GM06990 (cell line): ENCODE measurements at regions not wholly inside any gene's neighbourhood (a gene's known extent, or its start where the extent isn't known, plus 50 kb on each side); places are given as distances from the start of the nearest gene placed in this dataset.

Source experiments
- DNase-seq: peaks from one replicate; pipeline ENCODE4 v3.0.0-alpha.2; 2011; ENCODE audit not compliant: insufficient read length; ENCODE audit errors: extremely low read depth
- H3K27me3 ChIP-seq: replicated peaks from 2 replicates; pipeline ENCODE4 v1.6.0; 2011; ENCODE audit warnings: low read length; ENCODE audit not compliant: control insufficient read depth, insufficient read depth
- H3K36me3 ChIP-seq: 2 replicates; pipeline ENCODE4 v1.5.1; 2011; ENCODE audit warnings: low read length; ENCODE audit not compliant: control insufficient read depth, insufficient read depth
- H3K4me3 ChIP-seq: replicated peaks from 2 replicates; pipeline ENCODE4 v1.5.1; 2011; ENCODE audit warnings: low read depth, mild to moderate bottlenecking, control low read depth, low read length
- CTCF ChIP-seq: IDR thresholded peaks from 2 replicates; pipeline ENCODE4 v1.5.1; 2011; ENCODE audit warnings: low read length, control low read depth, mild to moderate bottlenecking, inconsistent platforms; ENCODE audit not compliant: insufficient read depth, poor library complexity, severe bottlenecking

DNA sequence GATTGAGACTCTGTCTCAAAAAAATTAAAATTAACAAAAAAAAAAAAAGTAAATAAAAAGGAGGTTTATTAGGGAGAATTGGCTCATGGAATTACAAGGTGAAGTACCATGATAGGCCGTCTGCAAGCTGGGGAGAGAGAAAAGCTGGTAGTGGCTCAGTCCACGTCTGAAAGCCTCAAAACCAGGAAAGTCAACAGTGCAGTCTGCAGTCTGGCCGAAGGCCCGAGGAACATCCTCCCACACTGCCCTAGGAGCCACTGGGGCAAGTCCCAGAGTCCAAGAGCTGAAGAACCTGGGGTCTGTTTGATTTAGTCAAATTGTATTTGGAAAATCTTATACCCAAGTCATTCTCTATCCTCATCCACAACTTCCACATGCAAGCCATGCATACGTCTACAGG is 59.0 kb upstream of the RAB18 start:
- Histone ChIP-seq H3K4me3 (no peak overlapping the region), H3K36me3 (no peaks in the 10 kb centered on the region), H3K27me3 (no peaks in the 10 kb centered on the region)
- no peak for DNase-seq
- TF ChIP-seq CTCF = no peak

DNA sequence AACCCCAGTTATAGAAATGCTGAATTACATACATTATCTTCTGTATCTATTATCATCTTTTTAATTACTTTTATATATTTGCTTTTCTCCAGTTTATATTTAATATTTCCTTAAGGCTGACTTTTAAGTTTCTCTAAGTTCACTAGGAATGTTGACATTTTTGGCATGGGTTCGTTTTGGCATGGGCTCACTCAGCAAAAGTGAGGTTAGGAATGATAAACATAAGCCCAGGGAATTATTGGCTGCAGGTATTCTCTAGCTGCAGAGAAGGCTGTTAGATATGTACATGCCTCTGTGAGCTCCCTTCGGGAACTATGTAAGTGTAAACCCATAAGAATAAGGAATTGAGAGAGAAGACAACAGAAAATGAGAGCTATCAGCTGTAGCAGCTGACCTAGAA is 63.6 kb upstream of the RAB18 start:
- H3K4me3 ChIP-seq = no peak overlapping the region
- H3K27me3 ChIP-seq = no peaks in the 10 kb centered on the region
- H3K36me3 ChIP-seq = no peaks in the 10 kb centered on the region
- no peak for TF ChIP-seq CTCF
- DNase-seq = no peak

- no peak for TF ChIP-seq CTCF
- no peaks in the 10 kb centered on the region for H3K36me3 ChIP-seq
- no peak overlapping the region for H3K4me3 ChIP-seq
- no peak for DNase-seq
- H3K27me3 ChIP-seq = no peaks in the 10 kb centered on the region
Measured at GRCh38 chr10:27440021-27440420, 64.1 kb upstream of the RAB18 start.

DNA sequence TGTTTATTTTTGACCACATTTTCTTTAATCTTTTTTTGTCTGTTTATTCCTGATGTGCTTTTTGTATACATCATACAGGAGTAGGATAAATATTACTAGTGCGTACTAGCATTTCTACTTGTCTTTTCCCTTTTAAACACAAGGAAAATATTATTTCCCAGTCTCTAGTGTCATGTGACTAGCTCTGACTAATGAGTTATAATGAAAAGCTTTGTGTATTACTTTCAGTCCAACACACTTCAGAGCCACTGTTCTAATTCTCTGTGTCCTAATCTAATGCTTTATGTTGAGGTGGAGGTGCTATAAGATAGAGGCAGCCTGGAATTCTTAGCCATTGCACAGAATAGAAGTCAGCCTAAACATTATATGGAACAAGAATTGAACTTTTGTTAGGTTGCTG is 65.0 kb upstream of the RAB18 start:
- no peak overlapping the region for H3K4me3 ChIP-seq
- H3K27me3 ChIP-seq = no peaks in the 10 kb centered on the region
- no peaks in the 10 kb centered on the region for H3K36me3 ChIP-seq
- TF ChIP-seq CTCF = no peak
- DNase-seq = no peak

DNA sequence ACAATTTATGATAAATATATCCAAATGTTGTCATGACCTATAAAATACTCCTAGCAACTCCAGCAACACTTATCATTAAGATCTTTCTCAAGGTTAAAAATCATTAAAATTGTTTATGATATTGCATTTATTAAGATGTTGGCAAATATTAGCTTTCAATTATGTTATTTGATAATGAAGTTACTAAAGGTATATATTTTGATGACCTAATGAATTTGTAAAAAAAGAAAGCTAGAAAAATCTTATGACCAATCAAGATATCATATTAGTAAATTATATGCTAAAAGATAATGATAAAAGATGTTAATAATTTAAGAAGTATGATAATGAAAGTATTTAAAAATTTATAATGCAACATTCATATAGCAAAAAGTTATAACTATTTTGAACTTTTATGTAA is 66.3 kb upstream of the RAB18 start:
- Histone ChIP-seq H3K27me3 (no peaks in the 10 kb centered on the region), H3K4me3 (no peak overlapping the region), H3K36me3 (no peaks in the 10 kb centered on the region)
- no peak for TF ChIP-seq CTCF
- DNase-seq = no peak

DNA sequence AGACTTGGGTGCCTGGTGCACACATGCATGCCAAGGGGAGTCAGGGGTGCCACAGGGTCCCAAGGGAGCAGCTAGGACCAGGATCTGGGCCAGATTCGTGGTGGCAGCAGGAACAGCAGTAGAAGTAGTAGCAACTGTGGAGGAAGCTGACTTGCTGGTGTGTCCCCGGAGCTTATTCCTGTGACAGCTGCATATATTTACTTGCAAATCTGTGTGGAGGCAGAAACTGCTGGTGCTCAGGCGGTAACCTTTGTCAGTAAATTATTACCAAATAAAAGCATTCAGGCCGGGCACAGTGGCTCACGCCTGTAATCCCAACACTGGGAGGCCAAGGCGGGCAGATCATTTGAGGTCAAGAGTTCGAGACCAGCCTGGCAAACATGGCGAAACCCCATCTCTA is 67.4 kb upstream of the RAB18 start:
- no peak for TF ChIP-seq CTCF
- Histone ChIP-seq H3K36me3 (no peaks in the 10 kb centered on the region), H3K4me3 (no peak overlapping the region), H3K27me3 (no peaks in the 10 kb centered on the region)
- DNase-seq = no peak
